GM12892 (cell line): ENCODE measurements at regions not wholly inside any gene's neighbourhood (a gene's known extent, or its start where the extent isn't known, plus 50 kb on each side); places are given as distances from the start of the nearest gene placed in this dataset.

ENCODE experiments used
- DNase-seq: peaks from one replicate; pipeline ENCODE4 v3.0.0; 2011; ENCODE audit not compliant: insufficient read length
- FAIRE-seq: peaks from 2 replicates; lab custom pipeline; 2011; peaks lifted over from hg19 to GRCh38; lab: Jason Lieb, UNC
- POLR2A ChIP-seq: IDR thresholded peaks from 2 replicates; pipeline ENCODE4 v1.6.1; 2011; ENCODE audit warnings: low read depth, low read length, control low read depth
- POLR2AphosphoS5 ChIP-seq: IDR thresholded peaks from 2 replicates; pipeline ENCODE4 v1.6.1; 2011; ENCODE audit warnings: low read depth, low read length, control low read depth
- TAF1 ChIP-seq: IDR thresholded peaks from 2 replicates; pipeline ENCODE4 v1.6.1; 2011; ENCODE audit warnings: low read depth, mild to moderate bottlenecking, control low read depth, low read length, borderline replicate concordance

DNA sequence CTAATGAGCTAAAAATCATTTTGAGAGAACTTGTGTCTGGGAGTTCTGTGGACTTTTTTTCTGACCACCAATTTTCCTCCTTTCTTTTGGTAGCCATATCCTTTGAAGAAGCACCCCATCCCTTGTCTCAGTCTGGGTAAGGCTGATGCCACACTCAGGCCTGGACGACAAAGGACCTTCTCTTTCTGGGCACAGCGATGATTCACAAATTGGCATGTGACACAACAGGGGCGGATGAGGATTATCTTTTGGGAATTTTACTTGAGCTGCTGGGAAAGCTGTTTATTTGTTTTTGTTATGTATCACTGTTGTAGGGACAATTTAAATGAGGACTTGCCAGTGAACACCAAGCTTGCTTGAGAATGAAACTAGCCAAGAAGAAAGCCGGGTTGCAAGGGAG lies 233.4 kb upstream of the HAND2 start:
- no peak for DNase-seq
- no peak for FAIRE-seq
- TF ChIP-seq TAF1: no peak
- TF ChIP-seq POLR2AphosphoS5: no peak
- no peak for TF ChIP-seq POLR2A

DNA sequence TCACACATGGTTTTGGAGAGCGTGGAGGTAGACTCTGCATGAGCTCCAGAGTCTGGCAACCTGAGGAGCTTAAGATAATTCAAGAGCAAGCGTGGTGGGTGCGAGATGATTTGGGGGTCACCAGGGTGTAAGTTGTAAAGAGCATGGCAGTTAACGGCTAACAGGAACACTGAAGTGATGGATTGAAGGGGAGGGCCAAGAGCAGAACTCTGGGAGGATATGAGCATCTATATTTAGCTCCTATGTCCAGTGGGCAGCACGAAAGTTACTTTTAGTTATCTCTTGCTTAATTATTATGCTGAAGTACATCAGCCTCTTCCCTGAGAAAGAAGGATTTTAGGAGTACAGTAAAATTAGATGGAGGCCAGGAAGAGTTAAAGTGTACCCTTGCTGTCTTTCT lies 231.9 kb upstream of the HAND2 start:
- FAIRE-seq (no peak), DNase-seq (no peak)
- TF ChIP-seq POLR2AphosphoS5 (no peak), POLR2A (no peak)

DNA sequence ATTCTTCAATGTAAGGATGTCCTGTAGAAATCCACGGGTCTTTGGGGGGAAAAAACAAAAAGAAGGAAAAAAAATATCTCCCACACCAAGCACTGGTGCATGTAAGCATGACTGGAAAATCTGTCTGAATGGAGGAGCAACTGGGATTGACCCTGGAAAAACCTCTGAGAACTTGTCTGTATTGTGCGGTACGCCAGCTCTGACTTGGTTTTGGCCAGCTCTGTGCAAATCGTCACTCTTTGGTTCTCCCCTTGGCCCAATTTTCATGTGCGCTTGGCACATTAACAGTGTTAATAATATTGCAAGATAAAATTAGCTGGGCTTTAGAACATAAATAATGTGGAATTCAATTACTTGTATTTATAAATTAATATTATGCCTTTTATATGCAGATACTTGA lies 231.2 kb upstream of the HAND2 start:
- TF ChIP-seq POLR2A (no peak), TAF1 (no peak), POLR2AphosphoS5 (no peak)
- DNase-seq: no peak
- FAIRE-seq: no peak

DNA sequence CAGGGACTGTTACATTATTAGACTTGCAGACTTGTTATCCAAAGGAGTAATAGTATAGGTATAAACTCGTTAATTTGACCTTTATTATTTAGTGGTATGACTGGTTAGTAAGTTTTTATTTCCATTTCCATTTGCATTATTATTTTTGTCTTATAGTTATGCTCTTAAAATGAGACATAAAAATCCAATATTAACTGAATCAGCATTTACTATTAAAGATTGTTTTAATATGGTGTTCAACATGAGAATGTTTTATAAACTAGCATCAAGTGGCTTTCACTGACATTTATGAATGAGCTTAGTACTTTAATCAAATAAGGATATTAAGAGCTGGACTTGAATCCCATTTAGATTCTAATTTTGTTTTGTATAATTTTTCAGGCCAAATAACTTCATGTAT lies 228.1 kb upstream of the HAND2 start:
- DNase-seq (no peak), FAIRE-seq (no peak)
- TF ChIP-seq POLR2AphosphoS5 (no peak), TAF1 (no peak), POLR2A (no peak)

DNA sequence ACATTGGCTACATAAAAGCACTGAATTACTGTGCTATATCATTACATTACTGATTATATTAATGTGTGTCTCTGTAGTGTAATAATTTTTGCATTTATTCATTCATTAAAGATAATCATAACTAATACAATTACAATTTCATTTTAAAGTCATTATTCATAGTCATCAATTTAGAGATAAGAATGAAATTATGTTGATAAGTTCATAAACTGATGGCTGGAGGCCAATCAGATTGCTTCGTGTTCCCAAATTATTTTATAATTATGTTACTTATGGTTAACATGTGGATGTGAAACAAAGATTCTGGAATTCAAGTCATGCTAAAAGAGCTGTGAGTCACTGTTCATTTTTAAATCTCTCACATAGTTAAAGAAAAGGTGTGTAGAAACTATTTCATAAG lies 223.4 kb upstream of the HAND2 start:
- FAIRE-seq: no peak
- DNase-seq: no peak
- TF ChIP-seq POLR2A (no peak), POLR2AphosphoS5 (no peak), TAF1 (no peak)

DNA sequence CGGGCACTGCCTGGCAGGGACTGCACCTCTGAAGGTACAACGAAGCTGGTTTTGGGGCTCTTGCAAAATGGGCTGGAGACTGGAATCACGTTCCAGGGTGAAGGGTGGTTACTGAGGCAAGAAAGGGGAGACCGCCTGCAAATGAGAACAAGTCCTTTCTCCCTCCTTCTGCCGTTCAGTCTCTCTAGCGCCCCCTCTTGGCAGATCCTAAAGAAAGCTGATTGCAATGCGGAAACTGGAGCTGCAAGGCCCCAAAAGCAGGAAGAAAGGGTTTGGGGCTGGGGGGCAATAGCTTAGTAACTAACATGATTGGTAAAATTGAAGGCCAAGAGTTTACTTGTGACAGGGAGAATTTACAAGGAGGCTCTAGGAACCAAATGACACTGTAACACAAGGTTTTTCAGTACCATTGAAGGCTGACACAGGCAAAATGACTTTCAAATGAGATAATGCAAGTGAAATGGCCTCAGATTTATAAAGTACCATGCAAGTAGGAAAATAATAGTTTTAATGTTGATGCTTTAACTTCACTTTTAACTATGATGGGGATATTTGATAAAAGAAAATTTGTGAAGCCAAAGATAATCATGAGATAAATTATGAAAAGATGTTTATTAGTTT lies 222.7 kb upstream of the HAND2 start:
- TF ChIP-seq POLR2A (no peak), POLR2AphosphoS5 (no peak), TAF1 (no peak)
- no peak for DNase-seq
- no peak for FAIRE-seq

DNA sequence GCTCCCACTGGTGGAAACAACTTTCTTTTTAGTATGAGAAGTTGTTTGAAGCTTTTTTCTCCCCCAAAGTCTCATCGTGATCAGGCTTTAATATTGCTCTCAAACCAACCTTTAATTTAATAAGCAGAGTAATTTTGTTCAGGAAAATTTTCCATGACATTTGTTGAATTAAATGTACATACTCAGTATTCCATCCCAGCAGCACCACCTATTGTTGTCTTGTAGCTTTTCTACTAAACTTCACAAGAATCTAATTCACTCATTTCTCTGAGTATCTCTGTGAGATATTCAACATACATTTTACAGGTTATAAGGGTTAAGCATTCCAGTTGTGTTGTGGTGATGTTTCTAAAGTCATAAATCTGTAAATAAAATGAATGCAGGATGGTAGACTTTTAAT lies 218.3 kb upstream of the HAND2 start:
- TF ChIP-seq TAF1 (no peak), POLR2A (no peak), POLR2AphosphoS5 (no peak)
- DNase-seq (no peak), FAIRE-seq (no peak)

DNA sequence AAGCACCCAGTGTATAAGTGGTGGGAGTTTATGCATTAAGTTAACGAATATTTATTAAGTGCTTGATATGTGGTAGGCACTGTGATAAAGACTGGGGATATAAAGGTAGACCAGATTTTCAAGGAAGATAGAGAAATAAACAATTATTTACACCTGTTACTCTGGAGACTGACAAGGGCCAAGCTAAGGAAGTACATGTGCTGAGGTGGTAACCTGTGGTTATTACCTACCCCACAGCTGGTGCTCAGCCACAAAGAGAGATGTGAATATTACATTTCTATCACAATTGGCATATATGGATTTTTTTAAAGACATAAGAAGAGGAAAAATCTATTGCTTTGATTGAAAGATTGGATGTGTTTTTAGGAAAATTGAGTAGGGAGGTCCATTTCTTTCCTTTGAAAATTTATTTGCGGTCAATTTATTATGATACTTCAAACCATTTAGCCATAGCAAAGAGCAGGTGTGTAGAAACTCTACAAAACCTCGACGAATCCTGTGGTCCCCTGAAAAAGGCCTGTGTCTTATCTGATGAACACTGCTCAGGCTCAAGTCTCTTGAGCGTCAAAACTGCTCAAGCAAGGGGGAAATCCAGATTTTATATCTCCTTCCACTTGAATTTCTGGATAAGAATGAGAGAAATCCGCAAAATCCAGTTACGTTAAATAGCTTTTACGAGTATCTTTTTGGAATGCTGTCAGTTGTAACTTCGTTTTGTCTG lies 217.7 kb upstream of the HAND2 start:
- no peak for TF ChIP-seq POLR2AphosphoS5
- TF ChIP-seq POLR2A: no peak
- no peak for TF ChIP-seq TAF1
- FAIRE-seq: no peak
- DNase-seq: no peak

DNA sequence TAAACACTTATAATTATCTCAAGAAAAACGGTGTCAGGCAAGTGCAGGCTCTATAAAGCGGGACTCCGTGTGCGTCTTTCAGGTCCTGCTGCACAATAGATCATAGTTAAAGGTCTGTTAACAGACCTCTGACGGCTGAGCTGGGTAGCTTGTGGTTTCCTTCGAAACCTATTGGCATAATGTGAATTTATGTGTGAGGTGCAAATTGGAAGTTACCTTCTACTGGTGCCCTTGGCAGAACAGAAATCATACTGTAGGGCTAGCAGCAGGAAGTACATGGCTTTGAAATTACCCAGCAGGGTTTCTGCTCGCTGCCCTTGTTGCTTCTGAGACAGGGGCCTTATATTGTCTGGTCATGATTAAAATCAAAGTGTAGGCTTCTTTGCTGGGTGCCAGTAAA lies 216.4 kb upstream of the HAND2 start:
- no peak for TF ChIP-seq POLR2A
- TF ChIP-seq TAF1: no peak
- no peak for TF ChIP-seq POLR2AphosphoS5
- FAIRE-seq: no peak
- DNase-seq: no peak

DNA sequence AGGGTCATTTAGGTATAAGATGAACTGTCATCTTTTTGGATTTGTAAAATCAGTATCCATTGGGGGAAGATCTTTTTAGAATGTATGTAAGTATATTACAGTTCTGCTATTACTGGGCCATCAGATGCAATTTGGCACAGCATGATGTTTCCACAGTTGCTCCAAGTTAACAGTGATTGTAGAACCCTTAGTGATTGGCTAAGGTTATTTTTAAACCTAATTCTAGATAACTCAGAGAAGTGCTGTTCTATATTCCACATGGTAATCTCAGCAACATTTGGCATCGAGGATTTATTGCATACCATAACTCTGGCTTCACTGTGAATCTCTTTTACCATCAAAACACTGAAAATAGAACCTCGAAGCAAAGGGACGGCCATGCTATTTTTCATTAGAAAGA lies 215.7 kb upstream of the HAND2 start:
- TF ChIP-seq TAF1 (no peak), POLR2A (no peak), POLR2AphosphoS5 (no peak)
- DNase-seq (no peak), FAIRE-seq (no peak)

DNA sequence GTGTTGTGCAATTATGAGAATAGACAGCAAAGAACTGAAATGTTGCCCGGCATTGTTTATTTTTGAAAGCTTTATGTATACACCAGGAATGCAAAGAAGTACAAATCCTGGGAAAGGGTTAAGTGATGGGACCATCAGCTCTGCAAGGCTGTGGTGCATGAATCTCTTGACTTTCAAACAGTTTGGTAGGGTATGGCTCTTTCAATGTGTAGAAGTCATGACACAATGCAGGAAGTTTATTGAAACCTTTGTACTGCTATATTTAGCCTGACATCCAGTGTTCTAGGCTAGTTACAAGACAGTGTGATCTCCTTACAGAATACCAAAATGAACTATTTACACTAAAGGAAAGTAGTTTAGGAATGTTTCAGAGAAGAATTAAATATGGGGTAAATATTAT lies 206.8 kb upstream of the HAND2 start:
- TF ChIP-seq POLR2AphosphoS5 (no peak), POLR2A (no peak), TAF1 (no peak)
- DNase-seq (no peak), FAIRE-seq (no peak)

DNA sequence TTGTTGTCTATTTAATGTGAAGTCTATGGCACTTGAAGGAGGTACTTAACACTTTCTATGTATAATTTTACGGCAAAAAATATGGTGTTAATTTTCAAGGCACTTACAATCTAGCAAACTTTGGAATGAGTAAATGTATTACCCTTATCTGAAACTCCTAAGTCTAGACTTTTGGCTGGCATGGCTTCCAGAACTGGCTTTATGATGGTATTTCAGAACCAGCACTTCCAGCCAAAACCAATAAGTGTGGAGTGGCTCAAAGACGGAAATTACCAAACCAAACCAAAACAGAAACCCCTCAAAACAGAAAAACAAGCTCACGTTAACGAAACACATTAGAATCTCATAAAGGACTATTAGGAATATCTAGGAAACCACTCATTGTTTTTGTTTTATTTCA lies 205.6 kb upstream of the HAND2 start:
- FAIRE-seq: no peak
- no peak for DNase-seq
- TF ChIP-seq TAF1 (no peak), POLR2A (no peak), POLR2AphosphoS5 (no peak)

DNA sequence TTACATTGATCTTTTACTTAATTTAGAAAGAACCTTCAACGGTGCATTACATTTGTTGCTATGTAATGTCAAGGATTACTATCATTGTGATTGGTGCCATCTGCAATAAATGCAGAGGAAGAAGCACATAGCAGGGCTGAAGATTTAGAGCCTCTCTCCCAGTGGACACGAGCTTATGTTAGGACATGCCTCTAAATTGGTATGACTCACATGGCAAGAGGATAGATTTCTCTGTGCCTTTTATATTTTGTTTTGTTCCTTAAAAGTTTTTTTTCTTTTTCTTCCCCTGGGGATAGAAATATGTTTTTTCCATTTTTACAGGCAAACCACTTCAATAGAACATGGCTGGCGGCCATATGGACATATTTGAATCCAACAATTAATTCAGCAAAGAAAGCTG lies 205.0 kb upstream of the HAND2 start:
- TF ChIP-seq POLR2AphosphoS5: no peak
- no peak for TF ChIP-seq POLR2A
- TF ChIP-seq TAF1: no peak
- no peak for FAIRE-seq
- no peak for DNase-seq
